ENCODE measurements at regions not wholly inside any gene's neighbourhood (a gene's known extent, or its start where the extent isn't known, plus 50 kb on each side); places are given as distances from the start of the nearest gene placed in this dataset.

- Histone ChIP-seq H3K4me1 (ENCODE audit: control insufficient read depth in 5 of 5, insufficient read depth in 5 of 5, low read length in 5 of 5) (peaks cover 0 to 2% (median 0%) of the 10 kb centered on the region in 5 donors), H3K27me3 (ENCODE audit: control insufficient read depth in 3 of 3, insufficient read depth in 3 of 3, low read length in 2 of 3) (no peaks in the 10 kb centered on the region), H3K4me3 (no peak overlapping the region), H3K36me3 (ENCODE audit: control insufficient read depth in 4 of 4, insufficient read depth in 4 of 4, low read length in 4 of 4) (no peaks in the 10 kb centered on the region), H3K9me3 (ENCODE audit: control insufficient read depth in 4 of 4, insufficient read depth in 3 of 4, low read length in 3 of 4) (no peaks in the 10 kb centered on the region), H3K27ac (ENCODE audit: low read depth in 1 of 2, low read length in 1 of 2) (no peak overlapping the region), H3K9ac (ENCODE audit: insufficient read depth in 1 of 2, low read length in 2 of 2) (no peak overlapping the region)
- no peak for DNase-seq
- 64 to 67% methylated on average over 3 of the region's 3 CpGs for WGBS, 2 donors
- no peak for ATAC-seq (ENCODE audit: insufficient read depth, low FRiP score)
- no peak for TF ChIP-seq CTCF (IDR thresholded peaks at IDR 0.05; ENCODE audit: control extremely low read depth, extremely low read depth)
Observed at GRCh38 chr20:40895182-40895581, 133.4 kb upstream of the TOP1 start.

- no peaks in the 10 kb centered on the region for H3K27me3 ChIP-seq (ENCODE audit: control insufficient read depth in 3 of 3, insufficient read depth in 3 of 3, low read length in 2 of 3)
- no peak overlapping the region for H3K4me3 ChIP-seq
- no peaks in the 10 kb centered on the region for H3K9me3 ChIP-seq (ENCODE audit: control insufficient read depth in 4 of 4, insufficient read depth in 3 of 4, low read length in 3 of 4)
- TF ChIP-seq CTCF (IDR thresholded peaks at IDR 0.05; ENCODE audit: control extremely low read depth, extremely low read depth) = no peak
- no peaks in the 10 kb centered on the region for H3K36me3 ChIP-seq (ENCODE audit: control insufficient read depth in 4 of 4, insufficient read depth in 4 of 4, low read length in 4 of 4)
- no peak overlapping the region for H3K9ac ChIP-seq (ENCODE audit: insufficient read depth in 1 of 2, low read length in 2 of 2)
- 85 to 89% methylated on average over 10 of the region's 10 CpGs for WGBS, 2 donors
- H3K27ac ChIP-seq (ENCODE audit: low read depth in 1 of 2, low read length in 1 of 2) = no peak overlapping the region
- H3K4me1 ChIP-seq (ENCODE audit: control insufficient read depth in 5 of 5, insufficient read depth in 5 of 5, low read length in 5 of 5) = peaks cover 0 to 2% (median 0%) of the 10 kb centered on the region in 5 donors
- DNase-seq (no peak), ATAC-seq (ENCODE audit: insufficient read depth, low FRiP score) (no peak)
Observed at GRCh38 chr20:40896814-40897700, 131.6 kb upstream of the TOP1 start.

- no peak for ATAC-seq (ENCODE audit: insufficient read depth, low FRiP score)
- WGBS, 2 donors = 61 to 69% methylated on average over 2 of the region's 2 CpGs
Observed at GRCh38 chr20:40899344-40899743, 129.3 kb upstream of the TOP1 start.

More at GRCh38 chr20:40899344-40899743, 129.3 kb upstream of the TOP1 start:
- Histone ChIP-seq H3K4me3 (no peak overlapping the region), H3K9ac (ENCODE audit: insufficient read depth in 1 of 2, low read length in 2 of 2) (no peak overlapping the region), H3K9me3 (ENCODE audit: control insufficient read depth in 4 of 4, insufficient read depth in 3 of 4, low read length in 3 of 4) (no peaks in the 10 kb centered on the region), H3K36me3 (ENCODE audit: control insufficient read depth in 4 of 4, insufficient read depth in 4 of 4, low read length in 4 of 4) (no peaks in the 10 kb centered on the region), H3K27me3 (ENCODE audit: control insufficient read depth in 3 of 3, insufficient read depth in 3 of 3, low read length in 2 of 3) (no peaks in the 10 kb centered on the region), H3K4me1 (ENCODE audit: control insufficient read depth in 5 of 5, insufficient read depth in 5 of 5, low read length in 5 of 5) (peaks cover 0 to 2% (median 0%) of the 10 kb centered on the region in 5 donors), H3K27ac (ENCODE audit: low read depth in 1 of 2, low read length in 1 of 2) (no peak overlapping the region)
- TF ChIP-seq CTCF (IDR thresholded peaks at IDR 0.05; ENCODE audit: control extremely low read depth, extremely low read depth) = no peak
- no peak for DNase-seq
